HG02759 (cell line): ENCODE measurements at regions not wholly inside any gene's neighbourhood (a gene's known extent, or its start where the extent isn't known, plus 50 kb on each side); places are given as distances from the start of the nearest gene placed in this dataset.

ENCODE experiments used
- ATAC-seq: cut with Tn5 transposase; IDR thresholded peaks from one replicate; pipeline ENCODE4 v1.9.1; 2021; ENCODE audit warnings: mild to moderate bottlenecking, moderate library complexity; ENCODE audit not compliant: unreplicated experiment

DNA sequence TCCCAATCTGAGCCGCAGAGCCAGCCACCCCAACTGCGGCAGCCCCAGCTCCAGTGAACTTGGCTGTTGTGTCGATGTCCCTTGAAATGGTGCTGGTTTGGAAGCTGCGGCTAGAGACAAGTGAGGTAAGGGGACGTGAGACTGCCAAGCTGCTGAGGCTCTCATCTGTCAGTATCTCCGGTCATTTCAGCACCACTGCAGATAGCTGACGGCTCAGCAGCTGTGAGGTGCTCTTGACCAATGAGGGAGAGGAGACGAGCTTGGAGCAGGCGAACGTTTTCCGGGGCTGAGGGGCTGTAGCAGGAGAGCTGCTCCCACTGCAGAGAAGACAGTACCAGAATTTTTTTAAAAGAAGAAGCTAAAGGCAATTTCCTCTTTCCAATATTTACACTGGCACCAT is 175.5 kb upstream of the CASK start:
- no peak for ATAC-seq

DNA sequence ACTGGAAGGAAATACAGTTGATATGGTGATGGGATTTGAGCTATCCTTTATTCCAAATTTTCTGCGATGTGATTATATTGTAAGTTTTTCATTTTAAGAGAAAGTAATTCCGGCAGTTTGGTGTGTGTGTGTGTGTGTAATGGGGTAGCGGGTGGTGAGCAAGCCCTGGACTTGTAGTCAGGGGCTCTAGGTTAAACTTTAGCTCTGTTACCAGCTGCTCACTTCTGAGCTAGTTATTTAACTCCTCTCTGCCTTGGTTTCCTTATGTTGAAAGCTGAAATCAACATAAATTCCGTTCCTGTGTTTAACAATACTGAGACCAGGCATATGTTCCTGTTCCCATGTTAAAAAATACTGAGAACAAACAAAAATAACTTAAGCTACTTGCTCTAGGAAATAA is 174.1 kb upstream of the CASK start:
- no peak for ATAC-seq

- ATAC-seq = no peak
Observed at GRCh38 chrX:42096265-42096920, 173.0 kb upstream of the CASK start.

DNA sequence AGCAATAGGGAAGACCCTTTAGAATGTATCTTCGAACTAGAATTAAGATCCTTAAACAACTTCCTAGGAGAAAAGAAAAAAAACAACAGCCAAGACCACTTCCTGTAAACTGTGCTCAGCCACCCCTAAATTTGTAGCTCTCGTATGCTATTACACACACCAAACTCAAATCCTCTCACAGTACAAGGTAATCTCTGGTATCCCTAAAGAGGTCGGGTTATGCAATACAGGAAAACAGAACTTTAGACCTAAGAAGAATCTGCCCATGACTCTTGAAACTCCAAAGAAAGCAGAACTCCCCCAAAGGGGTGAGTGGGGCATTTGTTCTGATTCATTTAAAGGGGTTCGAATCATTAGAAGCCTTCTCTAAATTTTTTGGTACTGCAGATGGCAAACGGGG is 170.9 kb upstream of the CASK start:
- no peak for ATAC-seq

DNA sequence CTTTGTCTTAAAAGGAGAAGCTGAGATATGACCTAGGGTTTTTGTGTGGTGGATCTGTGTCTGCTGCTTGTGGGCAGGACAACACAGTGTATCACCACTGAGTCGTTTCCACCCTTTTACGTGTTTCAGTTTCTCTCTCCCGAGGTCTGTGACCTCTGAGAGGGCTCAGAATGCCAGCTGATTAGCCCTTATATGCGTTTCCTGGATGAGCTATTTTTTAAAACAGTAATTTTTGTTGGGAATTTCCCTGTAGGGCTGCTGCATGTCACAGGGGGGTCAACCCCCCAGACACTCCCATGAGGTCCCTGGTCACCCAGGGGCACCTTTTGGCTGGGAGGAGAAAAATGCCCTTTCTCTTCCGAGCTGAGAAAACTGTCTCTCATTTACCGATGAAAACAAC is 170.4 kb upstream of the CASK start:
- no peak for ATAC-seq

GRCh38 chrX:42090395-42090794 is 167.0 kb upstream of the CASK start:
- ATAC-seq = no peak

GRCh38 chrX:42089031-42089430 is 165.7 kb upstream of the CASK start:
- ATAC-seq = no peak

DNA sequence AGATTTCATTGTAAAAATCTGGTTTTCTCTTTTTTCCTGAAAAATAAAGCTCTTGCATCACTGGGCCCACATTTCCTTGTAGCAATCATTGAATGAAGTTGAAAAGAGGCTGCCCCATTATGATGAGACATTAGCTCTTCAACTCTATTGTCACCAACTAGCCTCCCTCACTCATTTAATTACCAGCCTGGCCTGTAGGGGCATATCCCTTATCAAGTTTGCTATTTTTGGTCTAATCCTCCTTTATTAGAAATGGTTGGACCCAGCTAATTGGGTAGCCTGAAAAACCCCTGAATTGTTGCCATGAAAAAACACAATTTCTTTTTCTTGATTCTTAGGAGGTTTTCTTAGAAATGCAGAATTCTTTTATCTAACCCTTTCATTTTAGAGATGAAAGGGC is 164.6 kb upstream of the CASK start:
- ATAC-seq = no peak

- ATAC-seq = no peak
Observed at GRCh38 chrX:42085836-42086235, 162.5 kb upstream of the CASK start.

DNA sequence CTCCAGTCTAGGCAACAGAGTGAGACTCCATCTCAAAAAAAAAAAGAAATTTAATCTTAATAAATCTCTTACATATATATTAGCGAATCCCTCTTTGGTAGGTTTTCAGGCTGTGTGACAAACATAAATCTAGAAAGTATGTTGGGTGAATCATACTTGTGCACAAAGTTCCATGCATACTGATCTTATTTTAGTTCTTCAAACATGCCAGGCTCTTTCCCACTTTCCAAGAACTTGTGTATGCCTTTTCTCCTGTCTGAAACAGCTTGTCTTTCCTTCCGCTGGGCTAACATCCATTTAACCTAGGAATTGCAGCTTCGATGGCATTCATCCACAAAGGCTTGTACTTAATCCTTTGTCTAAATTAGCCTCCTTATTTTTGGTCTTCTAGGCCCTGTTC is 156.6 kb upstream of the CASK start:
- ATAC-seq = no peak

- no peak for ATAC-seq
Observed at GRCh38 chrX:42077675-42078074, 154.3 kb upstream of the CASK start.

- ATAC-seq = no peak
Observed at GRCh38 chrX:42075032-42075431, 151.7 kb upstream of the CASK start.

GRCh38 chrX:42073448-42073847 is 150.1 kb upstream of the CASK start:
- ATAC-seq = no peak

GRCh38 chrX:42070866-42071265 is 147.5 kb upstream of the CASK start:
- ATAC-seq = no peak

DNA sequence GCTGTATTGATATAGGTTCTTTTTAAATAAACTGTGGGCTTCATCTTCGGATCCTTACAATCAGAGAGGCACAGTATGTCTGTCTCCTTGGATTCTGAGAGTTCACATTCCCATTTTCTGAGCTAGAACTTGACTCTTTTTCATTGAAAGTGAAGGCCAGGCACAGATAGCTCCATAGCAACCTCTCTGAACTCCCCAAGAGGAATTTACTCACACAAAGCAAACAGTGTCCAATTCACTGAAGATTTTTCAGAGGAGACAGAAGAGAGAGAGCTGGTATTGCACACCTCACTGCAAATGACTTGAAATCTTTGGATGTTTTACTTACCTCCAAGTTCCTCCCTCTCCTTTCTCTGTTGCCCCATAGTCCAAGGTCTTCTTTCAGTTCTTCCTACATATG is 130.9 kb upstream of the CASK start:
- ATAC-seq = no peak

- no peak for ATAC-seq
Observed at GRCh38 chrX:42050345-42050744, 127.0 kb upstream of the CASK start.

- no peak for ATAC-seq
Observed at GRCh38 chrX:42047886-42048285, 124.5 kb upstream of the CASK start.

GRCh38 chrX:42028109-42028508 is 104.8 kb upstream of the CASK start:
- ATAC-seq = no peak

DNA sequence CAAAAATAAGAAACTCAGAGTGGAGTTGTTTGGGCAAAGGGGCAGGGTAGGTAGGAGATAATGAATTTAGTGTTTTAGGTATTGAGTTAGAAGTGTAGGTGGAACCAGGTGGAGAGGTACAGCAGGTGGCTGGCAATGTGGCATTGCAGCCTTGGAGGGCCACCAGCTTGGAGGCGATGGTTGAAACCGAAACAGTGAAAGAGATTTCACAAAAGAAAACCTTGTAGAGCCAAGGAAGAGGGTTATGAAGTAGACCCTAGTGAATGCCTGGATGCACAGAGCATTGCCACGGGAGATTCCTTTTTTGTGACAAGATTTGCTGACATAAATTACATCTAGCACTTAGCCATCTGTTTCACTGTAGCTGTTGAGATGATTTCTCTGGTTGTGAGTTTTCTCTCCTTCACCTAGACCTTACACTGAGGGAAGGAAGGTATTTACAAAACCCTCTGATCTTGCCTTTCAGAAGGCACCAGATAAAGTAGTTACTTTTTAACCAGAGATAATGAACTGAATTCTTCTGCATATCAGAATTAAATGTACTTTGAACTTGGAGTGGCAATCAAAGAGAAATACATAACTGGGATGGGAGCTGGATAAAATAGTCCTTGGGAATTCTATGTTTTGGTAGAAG is 104.1 kb upstream of the CASK start:
- ATAC-seq = no peak

- ATAC-seq = no peak
Observed at GRCh38 chrX:42025861-42026260, 102.5 kb upstream of the CASK start.

DNA sequence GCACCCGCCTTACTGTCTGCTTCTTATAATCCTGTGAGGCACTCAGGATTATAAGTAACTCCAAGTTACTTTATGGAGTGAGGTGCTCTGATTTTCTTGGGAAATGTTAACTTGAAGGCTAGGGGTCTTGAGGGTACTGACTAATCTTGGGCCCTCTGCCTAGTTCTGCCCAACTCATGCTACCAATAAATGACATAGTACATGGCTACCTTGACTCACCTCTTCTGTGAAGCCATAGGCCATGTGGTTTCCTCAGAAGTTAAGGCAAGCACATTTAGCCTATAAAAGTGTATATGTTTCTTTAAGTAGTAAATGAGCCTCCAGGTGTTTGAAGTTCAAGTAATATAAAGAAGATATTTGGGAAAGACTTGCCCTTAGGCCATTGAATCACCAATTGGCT is 99.8 kb upstream of the CASK start:
- no peak for ATAC-seq

DNA sequence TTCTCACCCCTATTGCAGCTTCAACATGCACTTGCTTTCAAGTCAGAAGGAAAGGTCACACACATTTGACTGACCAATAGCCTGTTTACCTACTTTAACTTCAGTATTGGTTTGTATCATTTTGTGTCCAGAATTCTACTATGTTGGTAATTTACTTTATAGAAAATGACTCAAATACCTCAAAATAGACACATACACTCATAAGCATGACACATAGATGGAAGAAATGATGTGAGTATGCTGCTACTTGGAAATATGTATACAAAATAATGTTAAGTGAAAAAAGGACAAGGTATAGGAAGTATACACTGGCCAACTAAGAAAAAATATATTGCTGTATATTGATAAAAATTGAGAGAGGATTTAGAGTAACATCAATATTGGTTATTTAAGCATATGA is 98.8 kb upstream of the CASK start:
- no peak for ATAC-seq

DNA sequence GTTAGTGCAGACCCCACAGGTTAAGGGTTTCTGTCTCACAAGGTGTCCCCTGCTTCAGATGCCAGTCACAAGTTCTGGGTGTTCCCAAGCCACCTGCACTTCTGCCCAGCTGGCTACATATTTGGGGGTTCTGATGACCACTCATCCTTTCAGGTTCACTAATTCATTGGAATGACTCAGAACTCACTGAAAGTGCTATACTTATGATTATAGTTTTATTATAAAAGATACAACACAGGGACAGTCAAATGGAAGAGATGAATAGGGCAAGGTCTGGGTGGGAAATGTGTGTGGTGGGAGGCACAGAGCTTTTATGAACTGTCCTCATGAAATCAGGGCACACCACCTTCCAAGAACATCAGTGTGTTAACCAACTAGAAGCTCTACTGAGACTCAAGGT is 97.7 kb upstream of the CASK start:
- ATAC-seq = no peak
